ENCODE measurements at regions not wholly inside any gene's neighbourhood (a gene's known extent, or its start where the extent isn't known, plus 50 kb on each side); places are given as distances from the start of the nearest gene placed in this dataset.
"Not testable (repeated sequence)": the region's sequence is repeated elsewhere in the genome, so short reads cannot be mapped to it uniquely, and the experiment has no call there.

DNA sequence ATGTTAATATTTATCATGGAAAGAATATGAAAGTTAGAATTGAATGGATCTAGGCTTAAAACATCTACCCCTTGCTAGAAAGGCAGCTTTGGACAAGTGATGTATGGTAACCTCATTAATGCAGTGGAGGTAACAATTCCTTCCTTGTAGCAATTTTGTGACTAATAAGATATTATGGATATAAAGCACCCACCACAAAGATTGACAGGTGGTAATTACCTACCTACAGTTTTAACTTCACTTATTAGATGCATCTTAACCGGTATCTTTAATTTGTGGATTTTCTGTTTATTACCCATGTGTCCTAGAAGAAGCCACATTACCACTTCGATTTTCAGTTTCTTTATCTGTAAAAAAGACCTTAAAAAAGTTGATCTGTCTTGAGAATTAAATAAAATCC lies 367.0 kb downstream of the DSC3 start:
- H3K4me3 ChIP-seq (replicated peaks; ENCODE audit: low read depth, low read length), result no peak overlapping the region
- DNase-seq (ENCODE audit: extremely low read depth, insufficient read length), result no peak
- H3K36me3 ChIP-seq (ENCODE audit: control insufficient read depth, insufficient read depth, low read length), result no peaks in the 10 kb centered on the region
- H3K27me3 ChIP-seq (replicated peaks; ENCODE audit: control insufficient read depth, insufficient read depth, low read length), result no peaks in the 10 kb centered on the region
- TF ChIP-seq CTCF (IDR thresholded peaks at IDR 0.05; ENCODE audit: insufficient read depth, low read length, poor library complexity, severe bottlenecking), result no peak

GRCh38 chr18:30675072-30675471 lies 367.5 kb downstream of the DSC3 start:
- DNase-seq (ENCODE audit: extremely low read depth, insufficient read length), result no peak
- Histone ChIP-seq H3K4me3 (replicated peaks; ENCODE audit: low read depth, low read length) (no peak overlapping the region), H3K36me3 (ENCODE audit: control insufficient read depth, insufficient read depth, low read length) (no peaks in the 10 kb centered on the region), H3K27me3 (replicated peaks; ENCODE audit: control insufficient read depth, insufficient read depth, low read length) (no peaks in the 10 kb centered on the region)
- TF ChIP-seq CTCF (IDR thresholded peaks at IDR 0.05; ENCODE audit: insufficient read depth, low read length, poor library complexity, severe bottlenecking), result no peak

- no peak overlapping the region for H3K4me3 ChIP-seq (replicated peaks; ENCODE audit: low read depth, low read length)
- no peaks in the 10 kb centered on the region for H3K27me3 ChIP-seq (replicated peaks; ENCODE audit: control insufficient read depth, insufficient read depth, low read length)
- no peaks in the 10 kb centered on the region for H3K36me3 ChIP-seq (ENCODE audit: control insufficient read depth, insufficient read depth, low read length)
- TF ChIP-seq CTCF (IDR thresholded peaks at IDR 0.05; ENCODE audit: insufficient read depth, low read length, poor library complexity, severe bottlenecking), result no peak
- no peak for DNase-seq (ENCODE audit: extremely low read depth, insufficient read length)
These were observed 367.9 kb downstream of the DSC3 start for GRCh38 chr18:30674596-30674995.

- not testable (repeated sequence) for H3K27me3 ChIP-seq (replicated peaks; ENCODE audit: control insufficient read depth, insufficient read depth, low read length); H3K4me3 ChIP-seq (replicated peaks; ENCODE audit: low read depth, low read length); H3K36me3 ChIP-seq (ENCODE audit: control insufficient read depth, insufficient read depth, low read length); DNase-seq (ENCODE audit: extremely low read depth, insufficient read length)
These were observed 370.1 kb downstream of the DSC3 start for GRCh38 chr18:30672439-30672838.

DNA sequence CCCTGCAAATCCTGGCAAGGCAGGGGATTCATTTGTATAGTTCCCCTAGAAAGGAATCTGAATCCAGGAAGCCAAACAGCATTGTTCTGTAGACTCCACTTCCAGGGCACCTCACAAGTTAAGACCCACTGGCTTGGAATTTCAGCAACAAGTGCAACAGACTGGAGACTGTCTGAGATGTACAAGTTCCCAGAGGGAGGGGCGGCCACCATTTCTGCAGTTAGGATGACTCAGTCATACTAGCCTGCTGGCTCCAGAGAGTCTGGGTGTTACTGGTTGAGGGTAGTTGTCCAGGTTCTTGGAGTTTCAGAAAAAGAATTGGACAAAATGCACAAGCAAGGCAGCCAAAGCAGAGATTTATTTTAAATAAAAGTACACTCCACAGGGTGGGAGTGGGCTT lies 384.2 kb downstream of the DSC3 start:
- no peak for DNase-seq (ENCODE audit: extremely low read depth, insufficient read length)
- no peaks in the 10 kb centered on the region for H3K27me3 ChIP-seq (replicated peaks; ENCODE audit: control insufficient read depth, insufficient read depth, low read length)
- H3K36me3 ChIP-seq (ENCODE audit: control insufficient read depth, insufficient read depth, low read length), result no peaks in the 10 kb centered on the region
- no peak for TF ChIP-seq CTCF (IDR thresholded peaks at IDR 0.05; ENCODE audit: insufficient read depth, low read length, poor library complexity, severe bottlenecking)
- no peak overlapping the region for H3K4me3 ChIP-seq (replicated peaks; ENCODE audit: low read depth, low read length)

DNA sequence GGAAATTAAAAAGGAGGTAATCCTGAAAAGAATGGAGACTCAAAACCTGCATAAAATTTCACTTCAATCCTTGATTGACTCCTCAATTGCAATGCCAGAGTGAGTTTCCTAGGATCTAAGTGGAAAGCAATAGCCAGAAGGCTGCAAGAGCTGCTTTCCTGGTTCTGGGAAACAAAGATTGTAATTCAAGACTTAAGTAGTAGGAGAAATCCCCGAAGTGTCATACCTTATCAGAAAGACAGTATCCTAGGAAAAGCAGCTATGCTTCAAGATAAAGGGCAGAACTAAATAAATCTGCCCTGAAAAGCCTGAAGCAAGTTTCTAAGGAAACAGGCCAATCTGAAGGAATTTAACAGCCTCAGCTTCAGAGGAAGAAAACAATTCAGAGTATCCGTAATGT lies 390.2 kb downstream of the DSC3 start:
- no peaks in the 10 kb centered on the region for H3K27me3 ChIP-seq (replicated peaks; ENCODE audit: control insufficient read depth, insufficient read depth, low read length)
- no peaks in the 10 kb centered on the region for H3K36me3 ChIP-seq (ENCODE audit: control insufficient read depth, insufficient read depth, low read length)
- no peak for TF ChIP-seq CTCF (IDR thresholded peaks at IDR 0.05; ENCODE audit: insufficient read depth, low read length, poor library complexity, severe bottlenecking)
- no peak overlapping the region for H3K4me3 ChIP-seq (replicated peaks; ENCODE audit: low read depth, low read length)
- DNase-seq (ENCODE audit: extremely low read depth, insufficient read length), result no peak
